ENCODE measurements at regions not wholly inside any gene's neighbourhood (a gene's known extent, or its start where the extent isn't known, plus 50 kb on each side); places are given as distances from the start of the nearest gene placed in this dataset.
"Not testable (repeated sequence)": the region's sequence is repeated elsewhere in the genome, so short reads cannot be mapped to it uniquely, and the experiment has no call there.

GRCh38 chr20:59462249-59462648 is 142.1 kb upstream of the PHACTR3 start:
- DNase-seq (no peak), ATAC-seq (no peak)

- no peak for ATAC-seq
- no peak for DNase-seq
Observed at GRCh38 chr20:59463541-59463940, 140.8 kb upstream of the PHACTR3 start.

DNA sequence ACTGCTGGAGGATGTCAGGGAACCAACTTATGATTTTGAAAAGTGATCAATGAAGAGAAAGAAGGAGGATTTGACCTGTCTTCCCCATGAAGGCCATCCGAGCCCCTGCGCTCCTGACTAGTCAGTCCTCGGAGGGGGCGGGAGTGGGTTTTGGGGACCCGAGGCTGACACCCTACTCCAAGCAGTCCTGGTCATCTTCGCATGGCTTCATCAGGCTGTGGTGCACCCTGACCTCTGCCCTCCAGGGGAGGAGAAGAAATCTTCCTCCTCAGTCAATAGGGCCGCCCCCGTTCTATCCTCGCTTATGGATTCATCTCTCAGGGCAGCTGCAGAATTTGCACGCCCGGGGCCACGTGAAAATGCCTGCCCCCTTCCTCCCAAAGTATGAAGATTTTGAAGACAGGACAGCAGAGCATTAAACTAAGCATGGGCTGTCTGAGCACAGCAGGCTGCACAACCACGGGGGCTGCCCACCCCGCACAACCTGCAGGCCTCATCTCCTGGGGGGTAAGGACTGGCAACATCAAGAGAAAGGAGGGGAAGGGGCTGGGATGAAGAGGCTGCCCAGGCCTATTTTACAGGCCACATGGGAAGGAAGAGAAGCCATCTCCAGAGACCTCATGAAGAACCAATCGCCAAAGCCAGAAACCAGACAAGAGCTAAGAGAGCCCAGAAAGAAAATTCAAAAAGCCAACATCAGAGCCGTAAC is 138.1 kb upstream of the PHACTR3 start:
- ATAC-seq (no peak), DNase-seq (no peak)

DNA sequence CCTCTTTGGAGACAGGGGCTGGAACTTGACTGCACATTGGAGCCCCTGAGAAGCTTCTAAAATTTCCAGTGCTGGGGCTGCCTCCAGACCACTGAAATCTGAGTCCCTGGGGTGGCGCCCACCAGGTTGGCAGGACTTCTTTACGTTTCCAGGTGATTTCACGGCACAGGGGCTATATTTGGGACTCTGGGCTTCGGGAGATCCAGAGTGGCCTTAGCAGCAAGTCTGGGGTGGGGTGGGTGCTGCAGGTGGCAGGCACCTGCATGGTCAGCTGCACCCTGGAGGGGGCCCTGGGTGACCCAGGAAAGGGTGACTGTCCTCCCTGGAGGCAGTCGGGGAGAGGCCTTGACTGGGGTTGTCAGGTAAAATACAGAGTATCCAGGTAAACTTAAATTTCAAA is 135.5 kb upstream of the PHACTR3 start:
- no peak for DNase-seq
- no peak for ATAC-seq

- DNase-seq (no peak), ATAC-seq (no peak)
Observed at GRCh38 chr20:59469267-59470252, 134.8 kb upstream of the PHACTR3 start.

DNA sequence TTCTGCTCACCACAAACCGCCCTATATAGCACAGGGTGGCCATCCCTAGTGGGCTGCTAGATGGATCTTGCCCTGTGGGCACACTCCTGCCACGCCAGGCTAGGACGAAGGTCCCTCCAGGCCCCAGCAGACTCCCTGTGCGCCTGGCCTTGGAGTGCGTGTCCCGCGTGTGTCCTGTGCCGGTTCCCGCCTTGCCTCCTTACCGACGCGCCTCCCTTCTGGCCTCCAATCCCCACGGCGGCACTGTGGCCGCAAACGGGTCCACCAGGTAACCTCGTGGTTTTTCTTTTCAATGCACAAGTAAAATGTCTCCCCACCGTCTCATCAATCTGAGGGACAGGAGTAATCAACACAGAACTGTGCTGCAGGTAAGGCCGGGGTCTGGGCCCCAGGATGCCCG is 133.8 kb upstream of the PHACTR3 start:
- DNase-seq, result no peak
- no peak for ATAC-seq

- DNase-seq (no peak), ATAC-seq (no peak)
Observed at GRCh38 chr20:59471653-59472421, 132.5 kb upstream of the PHACTR3 start.

GRCh38 chr20:59473742-59474141 is 130.6 kb upstream of the PHACTR3 start:
- ATAC-seq (no peak), DNase-seq (no peak)

DNA sequence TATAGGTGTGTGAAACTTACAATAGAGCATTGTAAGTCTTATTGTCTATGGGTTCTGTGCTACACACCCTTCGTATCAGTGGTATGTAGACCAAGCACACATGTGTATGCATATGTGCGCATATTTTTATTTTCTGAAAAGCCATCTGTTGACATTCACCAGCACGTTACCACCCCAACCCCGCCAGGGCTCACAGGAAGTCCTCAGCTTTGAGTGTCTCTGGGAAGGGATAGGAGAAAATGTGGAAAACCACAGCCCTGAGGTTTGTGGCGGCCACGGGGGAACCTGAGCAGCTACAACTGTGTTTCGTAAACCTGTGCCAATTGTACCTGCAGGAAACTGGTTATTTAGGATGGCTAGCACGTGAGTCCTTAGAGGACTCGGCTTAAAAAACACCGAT is 123.3 kb upstream of the PHACTR3 start:
- no peak for ATAC-seq
- no peak for DNase-seq

DNA sequence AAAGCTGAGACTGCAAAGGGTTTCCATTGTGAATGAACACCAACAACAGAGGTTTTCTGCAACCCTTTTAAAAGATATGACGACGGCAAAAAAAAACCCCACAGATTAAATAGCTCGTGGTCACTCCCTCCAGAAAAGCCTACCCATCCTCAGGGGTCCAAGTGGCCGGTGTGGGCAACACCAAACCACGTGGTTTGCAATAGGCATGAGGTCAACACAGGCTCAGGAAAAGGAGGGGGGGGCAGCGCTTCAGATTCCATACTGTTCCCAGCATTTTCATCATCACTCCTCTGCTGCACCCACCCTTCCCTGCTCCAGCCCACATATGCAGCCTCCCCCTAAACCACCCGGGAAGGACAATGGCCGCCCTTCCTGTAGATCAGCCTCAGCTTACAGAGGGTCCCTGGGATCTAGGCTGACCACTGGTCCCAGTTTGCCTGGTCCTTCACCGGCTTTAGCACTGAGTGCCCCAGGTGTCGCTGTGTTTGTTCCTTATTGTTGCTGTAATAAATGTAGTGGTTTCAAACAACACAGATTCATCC is 122.8 kb upstream of the PHACTR3 start:
- ATAC-seq (no peak), DNase-seq (no peak)

- no peak for ATAC-seq
- DNase-seq, result no peak
Observed at GRCh38 chr20:59482351-59483187, 121.8 kb upstream of the PHACTR3 start.

GRCh38 chr20:59483481-59483880 is 120.9 kb upstream of the PHACTR3 start:
- DNase-seq, result no peak
- no peak for ATAC-seq

GRCh38 chr20:59484228-59484627 is 120.1 kb upstream of the PHACTR3 start:
- DNase-seq (no peak), ATAC-seq (no peak)

- no peak for ATAC-seq
- DNase-seq, result no peak
Observed at GRCh38 chr20:59485576-59486454, 118.5 kb upstream of the PHACTR3 start.

DNA sequence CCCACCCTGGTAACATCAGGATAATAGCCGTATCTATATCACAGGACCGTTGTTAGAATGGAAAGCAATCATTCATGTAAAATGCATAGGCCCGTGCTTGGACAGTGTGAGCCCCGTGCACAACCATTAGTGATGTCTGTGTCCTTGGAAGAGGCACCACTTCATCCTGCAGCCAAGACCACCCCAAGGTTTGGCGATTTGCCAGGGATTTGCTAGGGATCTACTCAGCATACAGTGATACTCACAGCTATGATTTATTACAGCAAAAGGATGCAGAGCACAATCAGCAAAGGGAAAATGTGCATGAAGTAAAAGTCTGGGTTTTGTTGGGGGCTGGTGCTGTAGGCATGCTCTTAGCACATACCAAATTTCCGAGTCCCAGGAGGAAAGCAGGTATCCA is 115.9 kb upstream of the PHACTR3 start:
- not testable (repeated sequence) for DNase-seq, ATAC-seq

GRCh38 chr20:59490196-59491004 is 113.9 kb upstream of the PHACTR3 start:
- not testable (repeated sequence) for DNase-seq, ATAC-seq

GRCh38 chr20:59491884-59492283 is 112.5 kb upstream of the PHACTR3 start:
- DNase-seq, result no peak
- ATAC-seq, result no peak

DNA sequence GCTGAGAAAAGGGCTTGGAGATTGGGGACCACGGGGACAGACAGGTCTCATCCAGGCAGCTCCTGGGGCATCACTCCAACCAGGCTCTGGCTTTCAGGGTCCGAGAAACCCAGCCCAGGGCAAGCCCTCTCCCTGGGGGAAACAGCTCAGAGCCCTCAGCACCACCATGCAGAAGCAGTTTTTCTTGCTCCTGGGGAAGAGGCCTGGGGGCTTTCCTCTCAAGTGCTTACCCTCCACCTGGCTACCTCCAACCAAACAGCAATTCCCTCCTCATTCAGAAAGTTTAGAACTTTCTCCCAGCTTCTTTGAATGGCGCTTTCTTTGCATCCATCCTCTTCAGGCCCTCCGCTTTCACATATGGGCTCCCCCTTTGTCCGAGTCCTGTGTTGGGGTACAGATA is 110.4 kb upstream of the PHACTR3 start:
- DNase-seq (no peak), ATAC-seq (no peak)

- ATAC-seq, result no peak
- no peak for DNase-seq
Observed at GRCh38 chr20:59495166-59495565, 109.2 kb upstream of the PHACTR3 start.
